A673 (cell line): ENCODE measurements at regions not wholly inside any gene's neighbourhood (a gene's known extent, or its start where the extent isn't known, plus 50 kb on each side); places are given as distances from the start of the nearest gene placed in this dataset.

Experiments
- EZH2 ChIP-seq: fragments of 200-600 bp; sonication (generic); IDR thresholded peaks from 2 replicates; pipeline ENCODE4 v1.6.1; 2017; ENCODE audit warnings: borderline replicate concordance, low read depth, mild to moderate bottlenecking, mixed read lengths, antibody characterized with exemption, low read length; ENCODE audit not compliant: poor library complexity, severe bottlenecking
- TF ChIP-seq, protein P1 (sequence below): fragments of 300-800, 200-600 bp; sonication (generic); conservative IDR thresholded peaks from 2 replicates; pipeline ENCODE4 v1.5.1; 2017; ENCODE audit warnings: low read depth, mild to moderate bottlenecking, antibody characterized with exemption, low read length, moderate library complexity, mixed read lengths

DNA sequence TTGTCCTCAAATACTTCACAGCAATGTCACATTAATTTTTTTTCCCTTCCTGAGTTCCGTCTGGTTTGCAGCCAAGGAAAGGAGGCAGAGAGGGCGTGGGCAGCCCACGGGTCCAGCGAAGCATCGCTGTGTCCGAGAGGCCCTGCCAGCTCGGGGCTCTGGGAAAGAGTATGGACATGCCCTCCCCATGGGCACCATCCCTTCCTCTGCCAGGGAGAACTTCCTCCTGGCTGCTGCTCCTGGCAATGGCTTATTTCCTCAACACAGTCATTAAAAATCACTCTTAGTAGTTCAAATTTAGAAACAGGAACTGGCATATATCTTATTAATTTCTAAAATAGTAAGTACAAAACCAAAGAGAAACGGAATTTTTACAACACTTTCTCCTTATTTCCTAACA is 115.4 kb downstream of the RIPK4 start:
- TF ChIP-seq, protein P1, sequence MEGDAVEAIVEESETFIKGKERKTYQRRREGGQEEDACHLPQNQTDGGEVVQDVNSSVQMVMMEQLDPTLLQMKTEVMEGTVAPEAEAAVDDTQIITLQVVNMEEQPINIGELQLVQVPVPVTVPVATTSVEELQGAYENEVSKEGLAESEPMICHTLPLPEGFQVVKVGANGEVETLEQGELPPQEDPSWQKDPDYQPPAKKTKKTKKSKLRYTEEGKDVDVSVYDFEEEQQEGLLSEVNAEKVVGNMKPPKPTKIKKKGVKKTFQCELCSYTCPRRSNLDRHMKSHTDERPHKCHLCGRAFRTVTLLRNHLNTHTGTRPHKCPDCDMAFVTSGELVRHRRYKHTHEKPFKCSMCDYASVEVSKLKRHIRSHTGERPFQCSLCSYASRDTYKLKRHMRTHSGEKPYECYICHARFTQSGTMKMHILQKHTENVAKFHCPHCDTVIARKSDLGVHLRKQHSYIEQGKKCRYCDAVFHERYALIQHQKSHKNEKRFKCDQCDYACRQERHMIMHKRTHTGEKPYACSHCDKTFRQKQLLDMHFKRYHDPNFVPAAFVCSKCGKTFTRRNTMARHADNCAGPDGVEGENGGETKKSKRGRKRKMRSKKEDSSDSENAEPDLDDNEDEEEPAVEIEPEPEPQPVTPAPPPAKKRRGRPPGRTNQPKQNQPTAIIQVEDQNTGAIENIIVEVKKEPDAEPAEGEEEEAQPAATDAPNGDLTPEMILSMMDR = no peak
- no peak for TF ChIP-seq EZH2
